NCI-H2171 (cell line): ENCODE measurements at regions not wholly inside any gene's neighbourhood (a gene's known extent, or its start where the extent isn't known, plus 50 kb on each side); places are given as distances from the start of the nearest gene placed in this dataset.

ENCODE experiments used
- DNase-seq: peaks from one replicate; lab custom pipeline; 2025; lab: John Stamatoyannopoulos, UW

DNA sequence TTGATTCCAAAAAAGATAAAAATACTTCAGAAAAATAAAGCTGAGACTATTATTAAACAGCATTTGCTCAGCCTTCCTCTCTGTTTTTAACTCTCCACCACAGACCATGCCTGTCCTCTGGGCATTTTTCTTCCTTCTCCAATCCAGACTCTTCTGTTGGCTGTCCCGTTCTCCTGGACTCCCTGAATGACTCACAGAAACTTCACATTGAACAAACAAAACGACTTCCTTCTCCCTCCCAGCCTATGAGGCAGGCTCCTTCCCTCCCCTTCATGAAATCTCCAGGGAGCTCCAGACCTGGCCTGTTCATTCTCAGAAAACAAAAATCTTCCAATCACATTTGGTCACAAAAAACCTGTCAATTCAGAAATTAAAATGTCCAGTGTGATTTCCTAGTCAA lies 421.3 kb downstream of the NPHP4 start:
- no peak for DNase-seq

- DNase-seq = no peak
Observed at GRCh38 chr1:5568321-5568720, 423.9 kb downstream of the NPHP4 start.

GRCh38 chr1:5567839-5568238 lies 424.4 kb downstream of the NPHP4 start:
- no peak for DNase-seq

DNA sequence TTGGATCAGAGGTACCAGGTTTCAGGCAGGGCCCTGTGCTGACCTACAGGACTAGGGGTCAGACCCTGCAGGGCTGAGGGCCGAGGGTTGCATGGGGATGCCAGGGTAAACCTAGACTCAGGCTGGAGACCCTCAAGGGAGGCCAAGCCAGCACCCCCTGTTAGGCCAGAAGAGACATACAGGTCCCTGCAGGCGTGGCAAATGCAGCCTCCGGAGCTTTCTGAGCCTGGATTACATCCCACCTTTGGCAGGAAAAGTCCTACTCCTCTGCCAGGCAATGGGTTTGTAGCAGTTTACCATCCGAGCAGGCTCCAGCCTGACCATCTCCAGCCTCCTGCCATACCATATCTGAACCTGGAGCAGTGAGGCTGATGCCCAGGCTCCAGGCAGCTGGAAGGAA lies 425.3 kb downstream of the NPHP4 start:
- no peak for DNase-seq

DNA sequence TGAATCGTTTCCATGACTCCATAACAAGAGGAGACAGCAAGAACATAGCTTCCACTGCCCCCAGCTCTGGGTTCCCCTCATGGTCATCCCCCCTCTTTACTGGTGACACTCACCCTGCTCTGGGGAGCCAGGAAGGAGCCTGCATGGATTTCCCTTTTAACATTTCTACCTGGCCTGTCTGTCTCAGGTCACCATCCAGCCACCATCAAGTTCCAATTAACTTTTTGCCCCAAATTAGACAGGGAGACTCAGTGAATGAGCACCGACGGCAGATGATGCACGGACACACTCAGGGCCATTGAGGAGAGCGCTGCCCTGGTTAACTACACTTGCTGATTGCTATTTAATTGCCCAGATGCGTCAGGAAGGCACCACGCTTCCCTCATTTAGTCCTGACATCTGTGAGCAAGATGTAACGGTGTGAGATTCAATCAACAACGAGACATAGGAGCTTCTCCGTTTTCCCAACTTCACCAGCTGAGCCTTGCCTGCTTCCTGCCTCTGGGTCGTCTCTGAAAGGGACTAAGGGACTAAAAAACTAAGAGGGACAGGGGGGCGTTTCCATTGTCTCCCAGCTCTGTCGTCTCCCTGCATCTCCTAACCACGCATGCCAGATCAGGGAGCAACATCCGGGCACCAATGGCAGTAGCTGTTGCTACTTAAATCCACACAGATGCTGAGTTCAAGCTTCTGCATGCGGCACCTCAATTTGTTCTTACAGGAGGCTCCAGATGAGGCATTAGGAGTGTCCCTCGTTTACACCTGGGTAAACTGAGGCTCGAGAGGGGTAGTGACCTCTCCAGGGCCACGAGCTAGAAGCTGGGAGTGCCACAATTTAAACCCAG lies 426.7 kb downstream of the NPHP4 start:
- no peak for DNase-seq

GRCh38 chr1:5564578-5565257 lies 427.5 kb downstream of the NPHP4 start:
- DNase-seq = no peak

DNA sequence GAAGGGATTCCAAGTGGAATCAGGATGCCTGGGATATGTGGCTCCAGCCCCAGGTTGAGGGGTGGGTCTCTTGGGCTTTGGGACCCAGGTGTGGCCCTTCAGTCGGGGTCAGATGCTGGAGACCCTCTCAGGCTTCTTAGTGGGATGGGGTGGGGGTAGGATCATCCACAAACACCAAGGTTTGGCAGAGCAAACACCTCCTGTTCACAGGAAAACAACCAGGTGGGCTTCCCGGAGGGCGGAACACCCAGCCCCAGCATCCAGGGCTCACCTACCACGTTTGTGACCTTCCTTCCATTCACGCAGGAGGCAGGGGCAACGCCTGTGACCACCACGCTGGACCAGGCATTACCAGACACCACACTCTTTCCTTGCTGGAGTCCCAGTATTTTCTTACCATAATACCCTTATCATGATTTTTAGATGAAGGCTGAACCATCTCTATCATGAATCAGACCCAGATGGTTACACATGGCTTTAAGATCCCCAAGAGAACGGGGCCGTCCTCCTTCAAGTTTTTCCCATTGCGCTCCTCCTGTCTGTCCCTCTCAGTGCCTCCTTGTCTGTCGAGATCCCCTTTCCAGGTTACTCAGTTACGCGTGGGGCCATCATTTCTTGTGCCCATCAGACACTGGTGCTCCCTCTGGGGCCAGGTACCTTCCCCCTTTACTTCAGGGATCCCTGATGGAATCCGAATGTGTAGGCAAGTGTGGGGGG lies 428.2 kb downstream of the NPHP4 start:
- DNase-seq = no peak

DNA sequence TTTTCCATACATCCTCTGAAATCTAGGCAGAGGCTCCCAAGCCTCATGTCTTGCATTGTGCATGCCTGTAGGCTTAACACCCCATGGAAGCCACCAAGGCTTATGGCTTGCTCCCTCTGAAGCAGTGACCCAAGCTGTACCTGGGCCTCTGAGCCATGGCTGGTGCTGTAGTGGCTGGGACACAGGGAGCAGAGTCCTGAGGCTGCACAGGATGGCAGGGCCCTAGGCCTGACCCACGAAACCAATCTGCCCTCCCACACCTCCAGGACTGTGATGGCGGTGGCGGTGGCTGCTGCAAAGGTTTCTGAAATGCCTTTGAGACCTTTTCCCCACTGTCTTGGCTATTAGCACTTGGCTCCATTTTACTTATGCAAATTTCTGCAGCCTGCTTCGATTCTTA lies 429.5 kb downstream of the NPHP4 start:
- no peak for DNase-seq

DNA sequence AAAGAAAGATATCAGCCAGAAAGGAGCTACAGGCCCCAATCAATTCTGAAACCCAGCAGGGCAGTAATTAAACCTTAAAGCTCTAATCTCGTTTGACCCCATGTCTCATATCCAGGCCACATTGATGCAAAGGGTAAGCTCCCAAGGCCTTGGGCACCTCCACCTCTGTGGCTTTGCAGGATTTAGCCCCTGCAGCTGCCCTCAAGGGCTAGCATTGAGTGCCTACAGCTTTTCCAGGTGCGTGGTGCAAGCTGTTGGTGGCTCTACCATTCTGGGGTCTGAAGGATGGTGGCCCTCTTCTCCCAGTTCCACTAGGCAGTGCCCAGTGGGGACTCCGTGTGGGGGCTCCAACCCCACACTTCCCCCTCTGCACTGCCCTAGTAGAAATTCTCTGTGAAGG lies 429.9 kb downstream of the NPHP4 start:
- no peak for DNase-seq

DNA sequence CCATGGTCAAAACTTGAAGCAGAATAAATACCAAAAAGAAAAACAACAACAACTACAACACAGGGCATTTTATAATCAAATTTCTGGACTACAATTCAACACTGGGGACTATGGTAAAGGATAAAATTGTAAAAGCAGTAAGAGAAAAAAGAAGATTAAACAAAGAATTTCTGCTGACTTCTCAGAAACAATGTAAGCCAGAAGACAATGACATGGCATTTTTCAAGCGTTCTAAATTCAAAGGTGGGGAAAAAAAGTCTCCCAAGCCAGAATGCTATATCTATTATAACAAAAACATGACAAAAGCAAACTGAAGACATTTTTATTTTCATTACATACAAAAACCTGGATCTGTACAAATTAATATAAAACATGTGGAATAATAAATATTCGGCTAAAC lies 433.1 kb downstream of the NPHP4 start:
- no peak for DNase-seq

DNA sequence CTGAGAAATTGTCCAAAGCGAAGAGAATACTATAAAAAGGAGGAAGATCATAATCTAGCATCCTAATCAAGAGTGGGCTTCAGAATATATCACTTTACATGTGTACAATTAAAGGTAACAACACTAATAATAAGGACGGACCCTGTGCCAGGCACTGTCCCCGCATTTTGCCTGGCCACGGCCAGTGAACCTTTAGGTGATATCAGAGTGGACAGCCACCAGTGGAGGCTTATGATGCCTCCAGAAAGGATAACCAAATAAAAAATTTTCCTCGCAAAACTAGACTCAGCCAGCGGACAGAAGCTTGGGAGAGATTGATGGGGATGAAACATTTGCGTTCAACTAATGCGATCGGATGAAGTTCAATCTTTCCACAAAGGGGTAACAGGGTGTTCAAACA lies 436.4 kb downstream of the NPHP4 start:
- DNase-seq = no peak

GRCh38 chr1:5554784-5555183 lies 437.4 kb downstream of the NPHP4 start:
- DNase-seq = no peak

- no peak for DNase-seq
Observed at GRCh38 chr1:5554111-5554510, 438.1 kb downstream of the NPHP4 start.

DNA sequence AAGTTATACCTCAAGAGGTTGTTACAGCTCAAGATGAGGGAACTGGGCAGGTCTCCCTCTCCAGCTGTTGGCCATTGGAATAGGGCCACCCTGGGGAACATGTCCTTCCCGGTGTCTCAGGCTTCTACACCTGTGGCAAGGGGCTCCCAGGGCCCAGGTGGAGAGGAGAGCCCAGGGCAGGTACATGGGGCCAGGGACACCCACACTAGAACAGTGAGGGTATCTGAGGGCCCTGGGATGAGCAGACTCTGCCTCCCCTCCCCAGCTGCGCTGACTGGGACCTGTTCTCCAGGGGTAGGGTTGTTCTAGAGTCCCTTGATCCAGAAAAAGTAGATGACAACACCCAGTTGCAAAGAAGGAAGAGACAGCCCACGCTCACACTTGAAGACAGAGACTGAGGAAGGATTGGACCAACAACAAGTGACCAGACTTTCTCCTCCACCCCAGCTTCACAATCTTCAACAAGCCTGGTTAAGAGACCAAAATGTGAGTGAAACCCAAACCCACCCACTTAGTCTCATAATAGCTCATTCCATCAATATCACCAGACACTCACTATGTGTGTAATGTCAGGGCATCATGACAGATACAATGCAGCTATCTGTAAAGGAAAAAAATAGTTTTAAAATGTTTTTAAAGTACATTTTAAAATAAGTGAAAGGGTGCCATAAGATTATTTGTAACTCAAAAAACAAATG lies 439.3 kb downstream of the NPHP4 start:
- DNase-seq = no peak

GRCh38 chr1:5551274-5551975 lies 440.8 kb downstream of the NPHP4 start:
- DNase-seq = peak; percentile 14

DNA sequence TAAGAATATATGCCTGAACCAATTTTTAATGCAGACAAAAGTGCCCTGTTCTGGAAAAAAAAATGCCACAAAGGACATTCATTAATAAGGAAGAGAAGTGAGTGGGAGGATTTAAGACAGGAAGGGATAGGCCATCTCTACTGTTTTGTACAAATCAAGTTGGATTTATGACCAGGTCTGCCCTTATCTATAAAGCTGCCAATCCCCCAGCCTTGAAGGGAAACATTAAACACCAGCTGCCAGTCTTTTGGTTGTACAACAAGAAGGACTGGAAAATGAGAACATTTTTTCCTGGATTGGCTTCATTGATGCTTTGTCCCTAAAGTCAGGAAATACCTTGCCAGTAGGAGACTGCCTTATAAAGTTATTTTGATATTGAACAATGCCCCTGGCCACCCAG lies 444.0 kb downstream of the NPHP4 start:
- DNase-seq = no peak

DNA sequence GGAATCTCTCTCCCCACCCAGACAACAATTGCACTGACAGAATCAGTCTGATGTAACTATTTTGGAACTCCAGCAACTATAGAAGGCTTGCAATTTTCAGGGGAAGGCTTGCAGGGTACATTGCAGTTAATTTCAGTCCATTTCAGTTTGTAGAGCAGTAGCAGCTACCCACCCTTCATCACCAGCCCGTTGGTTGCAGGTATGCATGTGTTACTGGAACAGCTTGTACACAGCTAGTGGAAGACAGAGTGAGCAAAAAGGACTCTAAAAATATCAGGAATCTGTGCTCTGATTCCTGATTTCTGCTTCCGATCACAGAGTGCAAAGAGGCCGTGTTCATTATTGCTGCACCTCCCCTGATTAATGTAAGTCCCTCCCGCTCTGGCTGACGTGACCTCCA lies 449.0 kb downstream of the NPHP4 start:
- no peak for DNase-seq

DNA sequence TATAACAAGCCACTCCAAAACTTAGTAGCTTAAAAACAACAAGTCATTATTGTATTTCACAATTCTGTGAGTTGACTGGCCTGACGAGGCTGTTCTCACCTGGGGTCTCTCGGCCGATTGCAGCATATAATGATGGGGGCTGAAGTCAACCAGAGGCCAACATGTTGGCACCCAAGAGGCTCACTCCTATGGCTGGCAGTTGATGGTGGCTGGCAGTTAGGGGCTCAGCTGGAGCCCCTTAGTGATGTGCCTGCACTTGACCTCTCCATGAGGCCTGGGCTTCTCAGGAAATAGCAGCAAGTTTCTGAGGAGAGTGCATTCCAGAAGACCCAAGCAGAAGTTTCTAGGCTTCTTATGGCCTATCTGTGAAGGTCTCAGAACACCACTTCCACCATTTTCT lies 459.4 kb downstream of the NPHP4 start:
- DNase-seq = no peak

GRCh38 chr1:5526822-5527551 lies 465.2 kb downstream of the NPHP4 start:
- no peak for DNase-seq

DNA sequence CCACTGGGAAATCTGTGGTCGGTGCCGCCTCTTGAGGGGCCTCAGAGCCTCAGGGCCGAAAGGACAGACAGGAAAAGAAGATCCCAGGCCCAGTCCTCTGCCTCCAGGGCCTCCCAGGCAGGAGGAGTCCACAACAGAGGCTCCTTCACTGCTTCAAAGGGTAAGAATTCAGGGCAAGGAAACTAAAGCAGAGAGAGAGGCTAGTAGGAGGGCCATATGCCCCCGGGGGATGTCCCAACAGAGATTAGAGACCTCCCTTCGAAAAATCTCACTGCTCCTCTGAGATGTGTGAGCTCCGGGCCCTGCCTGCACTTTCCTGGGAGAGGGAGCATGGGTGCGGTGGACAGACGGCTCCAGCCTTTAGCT lies 465.9 kb downstream of the NPHP4 start:
- DNase-seq = no peak
